ENCODE measurements at regions not wholly inside any gene's neighbourhood (a gene's known extent, or its start where the extent isn't known, plus 50 kb on each side); places are given as distances from the start of the nearest gene placed in this dataset.

DNA sequence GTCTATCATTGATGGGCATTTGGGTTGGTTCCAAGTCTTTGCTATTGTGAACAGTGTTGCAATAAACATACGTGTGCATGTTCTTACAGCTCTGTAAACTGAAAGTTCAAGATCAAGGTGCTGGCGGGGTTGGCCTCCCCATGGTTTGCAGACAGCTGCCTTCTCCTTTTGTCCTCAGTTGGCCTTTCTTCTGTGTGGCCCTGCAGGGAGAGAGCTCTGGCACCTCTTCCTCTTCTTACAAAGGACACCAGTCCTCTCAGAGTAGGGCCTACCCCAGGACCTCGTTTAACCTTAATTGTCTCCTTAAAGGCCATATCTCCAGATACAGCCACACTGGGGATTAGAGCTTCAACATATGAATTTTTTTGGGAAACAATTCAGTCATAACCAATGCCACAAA, 462.7 kb downstream of the TCERG1L start:
- DNase-seq: no peak

- DNase-seq: no peak
Measured at GRCh38 chr10:130854151-130854550, 457.4 kb downstream of the TCERG1L start.

DNA sequence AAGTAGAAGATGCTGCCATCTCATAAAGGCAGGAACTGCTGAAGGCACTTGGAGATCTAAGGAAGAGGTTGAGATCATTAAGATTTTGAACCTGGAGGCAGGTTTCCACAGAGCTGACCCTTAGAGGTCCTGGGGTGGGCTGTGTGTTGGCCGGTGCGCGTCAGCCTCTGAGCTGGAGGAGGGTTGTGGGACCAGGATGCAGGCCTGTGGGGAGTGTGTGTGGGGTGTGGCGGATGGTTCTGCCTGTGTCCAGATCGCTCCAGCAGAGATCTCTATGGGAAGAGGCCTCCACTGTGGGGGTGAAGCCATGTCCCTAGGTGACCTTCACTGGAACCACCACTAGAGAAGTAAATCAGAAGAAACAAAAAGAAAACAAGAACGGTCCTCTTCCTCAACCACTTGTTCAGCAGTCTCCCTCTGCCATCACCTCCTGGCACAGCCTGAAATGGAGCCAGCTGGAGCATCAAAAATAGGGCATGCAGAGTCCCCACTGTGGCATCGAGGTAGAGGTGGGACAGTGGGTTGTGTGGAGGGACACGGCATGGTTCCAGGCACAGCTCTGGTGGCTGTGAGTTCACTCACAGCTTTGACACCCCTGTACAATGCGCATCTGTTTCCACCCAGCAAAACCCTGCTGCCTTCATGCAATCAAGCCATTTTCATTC, 453.8 kb downstream of the TCERG1L start:
- DNase-seq: no peak

- no peak for DNase-seq
Measured at GRCh38 chr10:130858626-130859025, 452.9 kb downstream of the TCERG1L start.

DNA sequence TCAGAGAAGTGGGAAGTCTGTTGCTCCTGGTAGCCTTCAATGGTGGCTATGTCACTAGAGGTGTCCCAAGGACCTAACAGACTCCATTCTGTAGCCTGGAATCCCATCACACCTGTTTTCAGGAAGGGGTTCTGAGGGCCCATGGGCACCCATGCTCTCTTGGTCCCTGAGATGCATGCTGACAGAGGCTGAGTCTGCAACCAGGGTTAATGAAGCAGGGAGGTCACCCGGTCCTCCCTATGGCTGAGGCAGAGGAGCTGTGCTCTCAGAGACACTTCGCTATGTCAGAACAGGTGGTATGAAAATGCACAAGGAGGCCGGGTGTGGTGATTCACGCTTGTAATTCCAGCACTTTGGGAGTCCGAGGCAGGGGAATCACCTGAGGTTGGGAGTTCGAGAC, 452.1 kb downstream of the TCERG1L start:
- no peak for DNase-seq

- DNase-seq: no peak
Measured at GRCh38 chr10:130862122-130862521, 449.4 kb downstream of the TCERG1L start.

GRCh38 chr10:130862626-130863025, 448.9 kb downstream of the TCERG1L start:
- DNase-seq: no peak

GRCh38 chr10:130863044-130863443, 448.5 kb downstream of the TCERG1L start:
- no peak for DNase-seq

DNA sequence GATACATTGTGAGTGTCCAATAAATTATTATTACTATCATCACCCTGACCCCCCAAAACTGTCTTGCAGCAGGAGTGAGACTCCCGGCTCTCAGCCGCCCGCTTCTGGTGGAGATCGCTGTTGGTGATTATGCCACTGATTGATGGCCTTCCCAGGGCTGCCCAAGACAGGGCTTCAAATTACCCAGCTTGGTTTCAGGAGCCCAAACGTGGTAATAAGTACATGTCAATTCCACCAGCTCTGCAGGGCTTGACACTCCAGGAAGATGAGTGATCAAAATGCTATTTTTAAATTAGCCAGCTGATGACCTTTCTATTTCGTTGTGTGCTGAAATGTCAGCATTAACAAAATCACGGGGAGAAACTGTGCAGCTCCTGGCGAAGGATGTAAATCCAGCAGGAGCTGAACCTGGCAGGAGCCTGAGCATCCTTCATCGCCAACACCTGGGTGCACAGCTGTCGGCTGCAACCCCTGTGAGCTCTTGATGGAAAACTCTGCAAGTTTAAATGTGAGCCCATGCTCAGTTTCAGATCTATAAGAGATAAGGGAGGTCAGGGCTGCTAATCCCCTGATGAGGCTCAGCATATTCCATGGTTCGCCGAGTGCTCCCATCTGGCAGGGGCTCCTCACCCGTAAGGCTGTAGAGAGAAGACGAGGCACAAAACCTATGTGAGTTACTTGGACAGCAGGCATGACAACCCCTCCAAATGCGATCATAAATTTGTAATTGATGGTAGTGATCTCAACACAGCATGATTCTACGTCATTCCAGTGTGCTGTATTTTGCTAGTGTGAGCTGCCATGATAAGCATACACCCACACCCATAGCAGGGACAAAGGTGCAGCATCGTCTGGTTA, 446.3 kb downstream of the TCERG1L start:
- no peak for DNase-seq

DNA sequence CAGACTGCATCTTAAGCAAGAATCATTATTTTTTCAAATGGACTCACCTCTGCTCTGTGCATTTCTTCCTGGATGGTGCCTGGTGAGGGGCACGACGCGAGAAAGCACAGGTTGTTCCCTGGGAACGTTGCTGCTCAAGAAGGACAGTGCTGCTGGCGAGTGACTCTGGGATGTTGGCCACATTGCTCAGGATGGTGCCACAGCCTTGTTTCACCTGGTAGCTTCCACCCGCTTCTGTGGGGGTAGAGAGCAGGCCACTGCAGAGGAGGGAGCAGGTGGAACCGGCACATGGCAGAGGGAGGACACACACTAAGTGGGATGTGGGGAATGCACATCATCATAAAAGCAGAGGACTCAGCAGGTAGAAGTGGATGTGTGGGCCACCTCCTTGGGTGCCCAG, 444.7 kb downstream of the TCERG1L start:
- no peak for DNase-seq

- DNase-seq: no peak
Measured at GRCh38 chr10:130867446-130868194, 443.9 kb downstream of the TCERG1L start.

- no peak for DNase-seq
Measured at GRCh38 chr10:130869179-130869841, 442.2 kb downstream of the TCERG1L start.

DNA sequence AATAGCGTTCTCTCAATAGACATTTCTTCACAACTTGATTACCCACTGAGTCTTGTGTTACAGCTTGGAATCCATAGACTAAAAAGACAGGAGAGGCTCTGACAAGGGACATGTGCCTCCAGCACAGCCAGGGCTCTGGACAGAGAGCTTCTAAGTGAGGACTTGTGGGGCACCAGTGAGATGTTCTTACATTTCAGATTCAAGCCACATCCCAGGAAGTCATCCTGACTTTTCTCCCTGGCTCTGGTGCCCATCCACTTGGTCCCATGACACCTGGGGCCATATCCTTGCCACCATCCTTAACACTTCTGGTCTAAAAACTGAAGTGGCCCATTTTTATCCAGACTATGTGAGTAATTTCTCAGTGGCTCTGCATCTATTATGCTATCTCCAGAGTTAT, 440.1 kb downstream of the TCERG1L start:
- no peak for DNase-seq

DNA sequence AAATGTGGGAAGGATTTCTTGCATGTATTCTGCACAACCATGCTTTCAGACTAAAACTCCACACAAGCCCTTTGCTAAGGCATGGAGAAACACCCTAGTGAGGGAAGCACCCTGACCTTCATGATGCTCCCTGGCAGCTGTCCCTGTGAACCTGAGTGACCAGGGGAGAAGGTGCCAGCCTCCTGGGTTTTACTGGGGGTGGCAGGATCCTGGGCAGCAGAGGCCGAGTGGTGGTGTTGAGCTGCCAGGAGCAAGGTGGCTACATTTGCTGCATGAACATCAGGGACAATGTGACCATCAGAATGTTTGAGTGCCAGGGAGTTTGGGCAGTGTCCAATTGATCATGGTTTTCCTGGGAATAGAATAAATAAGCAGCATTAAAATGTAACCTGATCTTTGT, 437.9 kb downstream of the TCERG1L start:
- no peak for DNase-seq

GRCh38 chr10:130875116-130875515, 436.4 kb downstream of the TCERG1L start:
- no peak for DNase-seq

- DNase-seq: no peak
Measured at GRCh38 chr10:130875897-130876472, 435.5 kb downstream of the TCERG1L start.

- no peak for DNase-seq
Measured at GRCh38 chr10:130877126-130877525, 434.4 kb downstream of the TCERG1L start.

- no peak for DNase-seq
Measured at GRCh38 chr10:130878131-130878530, 433.4 kb downstream of the TCERG1L start.

- no peak for DNase-seq
Measured at GRCh38 chr10:130882906-130883305, 428.6 kb downstream of the TCERG1L start.

- no peak for DNase-seq
Measured at GRCh38 chr10:130884456-130884855, 427.1 kb downstream of the TCERG1L start.

DNA sequence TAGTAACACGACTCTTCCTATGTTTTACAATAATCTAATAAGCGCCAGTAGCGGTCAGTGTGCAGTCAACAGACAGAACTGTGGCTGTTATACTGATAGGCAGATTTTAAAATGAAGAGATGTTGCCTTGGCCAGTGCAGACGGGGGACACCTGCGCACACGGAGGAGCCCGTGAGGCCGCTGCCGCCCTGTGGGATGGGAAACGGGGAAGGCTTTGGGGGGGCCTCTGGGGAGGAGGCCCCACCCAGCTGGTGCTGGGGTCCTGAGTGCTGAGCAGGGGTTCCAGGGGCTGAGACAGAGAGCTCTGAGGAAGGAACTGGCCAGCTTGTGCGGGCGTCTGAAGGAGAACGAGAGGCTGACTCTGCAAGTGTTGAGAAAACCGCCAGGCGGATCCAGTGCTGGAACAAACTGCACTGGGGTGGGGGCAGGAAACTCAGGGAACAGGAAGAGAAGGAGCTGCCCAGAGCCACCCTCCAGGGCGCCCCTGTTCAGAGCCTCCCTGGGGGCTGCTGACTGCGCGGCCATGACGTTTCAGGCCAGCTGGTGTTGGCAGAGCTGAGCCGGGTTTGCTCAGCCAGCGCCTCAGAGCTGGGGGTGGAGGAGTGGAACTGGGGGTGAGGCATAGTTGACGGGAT, 426.4 kb downstream of the TCERG1L start:
- DNase-seq: no peak

DNA sequence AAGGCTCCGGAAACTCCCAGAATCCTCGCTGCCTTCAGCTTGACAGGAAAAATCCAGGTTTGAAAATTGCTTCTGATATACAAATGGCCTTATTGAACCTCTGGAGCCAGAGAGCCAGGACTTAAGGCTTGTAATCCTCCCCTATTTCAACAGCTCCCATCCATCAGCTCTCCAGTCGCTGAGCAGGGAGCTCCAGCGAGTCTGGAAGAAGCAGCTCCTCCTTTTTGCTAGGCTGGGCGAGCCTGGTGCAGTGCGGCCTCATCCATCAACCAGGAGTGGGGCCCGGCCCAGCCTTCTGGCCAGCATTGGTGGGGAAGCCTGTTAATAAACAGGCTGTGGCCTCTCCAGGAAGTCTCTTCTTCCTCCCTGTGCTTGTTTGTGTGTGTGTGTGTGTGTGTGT, 424.4 kb downstream of the TCERG1L start:
- DNase-seq: no peak

Data from inflammatory macrophage treated with lipopolysaccharide for 4 hours (primary cell).